ENCODE measurements at regions not wholly inside any gene's neighbourhood (a gene's known extent, or its start where the extent isn't known, plus 50 kb on each side); places are given as distances from the start of the nearest gene placed in this dataset.

DNA sequence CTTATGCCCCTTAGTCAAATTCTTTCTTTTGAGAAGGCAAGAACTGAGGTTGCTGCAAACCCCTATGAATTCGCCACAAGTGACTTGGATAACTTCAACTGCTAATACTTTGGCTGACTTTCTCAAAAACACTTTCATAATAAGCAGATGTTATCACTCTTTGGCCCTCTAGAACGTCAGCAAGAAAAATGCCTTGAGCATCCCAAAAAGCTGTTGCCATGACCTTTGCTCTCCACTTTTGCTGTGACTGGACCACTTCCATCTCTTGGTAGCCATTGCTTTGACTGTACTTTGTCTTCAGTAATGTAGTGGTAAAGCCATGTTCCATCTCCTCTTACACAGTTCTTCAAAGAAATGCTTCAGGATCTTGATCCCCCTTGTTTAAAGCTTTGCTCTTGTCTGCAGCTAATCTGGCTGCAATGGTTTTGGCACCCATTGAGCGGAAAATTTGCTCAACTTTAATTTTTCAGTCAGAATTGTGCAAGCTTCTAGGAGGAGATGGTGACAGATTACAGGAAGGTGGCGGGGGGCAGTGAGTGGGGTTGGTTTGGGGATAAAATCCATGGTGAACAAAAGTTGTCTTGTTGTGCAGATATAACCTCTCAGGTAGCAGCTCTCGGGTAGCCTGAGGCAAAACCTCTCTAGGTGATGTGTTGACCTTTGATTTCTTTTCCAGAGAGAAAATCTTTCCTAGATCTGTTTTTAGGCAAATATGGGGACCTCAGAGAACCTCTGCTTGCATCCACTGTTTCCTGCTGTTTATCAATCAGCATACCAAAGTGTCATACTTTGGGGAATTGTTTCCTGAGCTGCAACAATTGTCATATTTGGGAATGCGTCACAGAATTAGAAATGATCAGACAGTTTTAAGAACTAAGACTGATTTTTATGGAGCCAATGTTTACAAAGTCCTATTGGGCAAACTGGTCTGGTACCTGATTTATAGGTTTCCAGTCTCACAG is 83.6 kb downstream of the CCR1 start:
- CTCF ChIA-PET: interaction anchor here (0.5 to 1.5 kb wide), 3 partner anchors 9 to 1036 kb away, joined by 3 to 6 read pairs (median 4); no protein-coding TSS in a partner anchor
- peaks cover 13% of the 10 kb centered on the region for H3K4me1 Mint-ChIP-seq
- POLR2A ChIA-PET: no interaction called here
- no peak overlapping the region for H3K27ac Mint-ChIP-seq
- no peak overlapping the region for H3K4me3 Mint-ChIP-seq
- H3K27me3 Mint-ChIP-seq: peaks cover 69% of the 10 kb centered on the region
- H3K9me3 Mint-ChIP-seq: peaks cover 11% of the 10 kb centered on the region
- no peak for DNase-seq
- peaks cover 5% of the 10 kb centered on the region for H3K36me3 Mint-ChIP-seq (ENCODE audit: low read depth)

DNA sequence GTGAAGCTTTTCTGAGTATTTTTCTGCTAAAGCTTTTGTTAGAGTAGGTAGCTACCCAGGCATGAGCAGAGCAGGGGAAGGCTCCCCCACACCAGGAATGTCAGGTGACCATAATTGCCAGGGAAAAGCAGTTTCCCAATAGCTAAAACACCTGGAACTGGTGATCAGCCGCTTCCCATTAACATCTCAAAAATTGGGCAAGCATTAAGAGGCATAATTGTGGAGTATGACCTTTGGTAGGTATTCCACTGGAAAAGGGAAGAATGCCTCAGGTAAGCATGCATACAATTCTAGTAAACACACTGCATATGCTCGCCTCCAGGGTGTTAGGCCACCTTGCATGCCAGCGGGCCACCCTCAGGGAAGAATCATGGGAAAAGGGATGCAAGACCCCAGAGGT is 84.5 kb downstream of the CCR1 start:
- Mint-ChIP-seq H3K27ac (no peak overlapping the region), H3K4me3 (no peak overlapping the region)

DNA sequence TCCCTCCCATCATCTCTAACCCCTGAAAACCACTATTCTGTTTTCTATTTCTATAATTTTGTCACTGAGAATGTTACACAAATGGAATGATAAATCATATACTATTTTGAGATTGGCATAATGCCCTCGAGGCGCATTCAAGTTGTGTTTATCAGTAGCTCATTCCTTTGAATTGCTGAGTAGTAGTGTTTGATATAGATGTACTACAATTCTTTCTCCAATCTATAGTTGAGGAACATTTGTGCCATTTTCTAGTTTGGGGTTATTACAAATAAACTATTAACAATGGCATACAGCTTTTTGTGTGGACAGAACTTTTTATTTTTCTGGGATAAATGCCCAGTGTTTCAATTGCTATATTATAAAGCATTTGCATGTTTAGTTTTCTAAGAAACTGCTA is 86.0 kb downstream of the CCR1 start:
- peaks cover 62% of the 10 kb centered on the region for H3K27me3 Mint-ChIP-seq
- peaks cover 10% of the 10 kb centered on the region for H3K9me3 Mint-ChIP-seq
- ChIA-PET POLR2A (interaction anchor here (0.7 kb wide), 1 partner anchor 11 kb away, joined by 3 read pairs; no protein-coding TSS in a partner anchor), CTCF (interaction anchor here (0.9 to 1.1 kb wide), 3 partner anchors 12 to 155 kb away, joined by 3 to 5 read pairs (median 3); no protein-coding TSS in a partner anchor)
- no peak for DNase-seq
- peaks cover 6% of the 10 kb centered on the region for H3K36me3 Mint-ChIP-seq (ENCODE audit: low read depth)
- no peak overlapping the region for H3K4me3 Mint-ChIP-seq
- no peak overlapping the region for H3K27ac Mint-ChIP-seq
- peaks cover 3% of the 10 kb centered on the region for H3K4me1 Mint-ChIP-seq

More for the DNA sequence above, 84.5 kb downstream of the CCR1 start:
- ChIA-PET POLR2A (no interaction called here), CTCF (interaction anchor here (1.5 kb wide), 1 partner anchor 10 kb away, joined by 6 read pairs; no protein-coding TSS in a partner anchor)
- no peak for DNase-seq
- Mint-ChIP-seq H3K27me3 (peaks cover 70% of the 10 kb centered on the region), H3K36me3 (ENCODE audit: low read depth) (peaks cover 6% of the 10 kb centered on the region), H3K4me1 (peaks cover 4% of the 10 kb centered on the region), H3K9me3 (peaks cover 10% of the 10 kb centered on the region)

GRCh38 chr3:46120983-46121382 is 87.1 kb downstream of the CCR1 start:
- H3K27ac Mint-ChIP-seq: no peak overlapping the region
- ChIA-PET CTCF (interaction anchor here (1.8 kb wide), 1 partner anchor 248 kb away, joined by 5 read pairs; no protein-coding TSS in a partner anchor), POLR2A (no interaction called here)
- H3K4me1 Mint-ChIP-seq: peaks cover 3% of the 10 kb centered on the region
- H3K36me3 Mint-ChIP-seq (ENCODE audit: low read depth): peaks cover 4% of the 10 kb centered on the region
- no peak overlapping the region for H3K4me3 Mint-ChIP-seq
- peaks cover 9% of the 10 kb centered on the region for H3K9me3 Mint-ChIP-seq
- no peak for DNase-seq
- peaks cover 54% of the 10 kb centered on the region for H3K27me3 Mint-ChIP-seq

DNA sequence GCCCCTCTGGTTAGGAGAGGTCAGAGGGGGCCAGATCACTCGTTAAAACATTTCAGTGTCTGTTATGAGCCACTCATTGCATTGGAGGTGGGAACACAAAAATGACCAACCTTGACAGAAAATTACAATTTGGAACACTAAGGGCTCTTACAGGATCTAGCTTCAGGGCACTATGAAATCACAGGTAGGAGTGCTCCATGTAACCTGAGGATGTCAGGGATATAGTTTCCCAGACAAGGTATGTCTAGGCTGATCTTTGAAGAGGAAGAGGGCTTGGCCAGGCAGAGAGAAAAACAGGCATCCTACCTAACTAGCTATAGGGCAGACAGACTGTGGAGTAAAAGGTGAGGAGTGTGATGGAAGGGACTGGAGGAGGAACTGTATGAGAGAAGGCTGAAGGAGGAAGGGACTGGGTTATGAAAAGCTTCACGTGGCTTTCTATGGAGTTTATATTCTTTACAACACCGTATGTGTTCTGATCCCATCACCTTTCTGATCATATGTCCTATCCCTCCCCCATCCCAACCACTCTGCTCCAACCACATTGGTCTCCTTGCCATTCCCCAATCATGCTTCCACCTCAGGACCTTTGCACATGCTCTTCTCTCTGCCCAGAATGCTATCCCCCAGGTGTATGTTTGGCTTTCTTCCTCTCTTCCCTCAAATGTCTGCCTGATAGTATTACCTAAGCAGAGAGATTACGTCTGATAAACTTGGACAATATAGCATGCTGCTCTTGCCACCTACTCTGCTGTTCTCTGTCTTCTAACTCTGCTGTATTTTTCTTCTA is 88.2 kb downstream of the CCR1 start:
- ChIA-PET POLR2A (no interaction called here), CTCF (interaction anchor here (1.0 to 1.8 kb wide), 2 partner anchors 15 to 249 kb away, joined by 3 to 5 read pairs; no protein-coding TSS in a partner anchor)
- H3K27ac Mint-ChIP-seq: no peak overlapping the region
- H3K36me3 Mint-ChIP-seq (ENCODE audit: low read depth): peaks cover 4% of the 10 kb centered on the region
- H3K9me3 Mint-ChIP-seq: peaks cover 10% of the 10 kb centered on the region
- H3K4me1 Mint-ChIP-seq: peaks cover 3% of the 10 kb centered on the region
- H3K4me3 Mint-ChIP-seq: no peak overlapping the region
- DNase-seq: no peak
- peaks cover 47% of the 10 kb centered on the region for H3K27me3 Mint-ChIP-seq

DNA sequence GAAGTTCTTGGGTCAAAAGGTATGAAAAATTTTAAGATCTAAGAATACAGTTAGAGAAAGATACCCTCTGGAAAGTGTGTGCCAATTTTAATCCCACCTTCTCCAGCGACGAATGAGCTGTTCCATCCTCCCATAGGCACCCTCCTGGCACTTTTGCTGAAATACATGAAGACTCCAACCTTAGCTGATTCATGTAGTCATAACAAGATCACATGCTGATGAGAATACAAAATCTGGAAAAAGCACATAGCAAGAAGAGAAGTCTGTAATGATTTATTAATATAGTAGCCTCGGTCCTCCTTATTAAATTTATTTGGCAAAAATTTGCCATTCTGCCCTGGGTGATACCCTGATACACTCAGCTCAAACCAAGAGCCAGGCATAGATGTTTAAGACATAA is 88.9 kb downstream of the CCR1 start:
- H3K27ac Mint-ChIP-seq: no peak overlapping the region
- no peak for DNase-seq
- ChIA-PET CTCF (interaction anchor here (1.0 kb wide), 1 partner anchor 15 kb away, joined by 3 read pairs; no protein-coding TSS in a partner anchor), POLR2A (no interaction called here)
- peaks cover 6% of the 10 kb centered on the region for H3K4me1 Mint-ChIP-seq
- no peak overlapping the region for H3K4me3 Mint-ChIP-seq
- peaks cover 41% of the 10 kb centered on the region for H3K27me3 Mint-ChIP-seq
- peaks cover 4% of the 10 kb centered on the region for H3K36me3 Mint-ChIP-seq (ENCODE audit: low read depth)
- peaks cover 12% of the 10 kb centered on the region for H3K9me3 Mint-ChIP-seq

DNA sequence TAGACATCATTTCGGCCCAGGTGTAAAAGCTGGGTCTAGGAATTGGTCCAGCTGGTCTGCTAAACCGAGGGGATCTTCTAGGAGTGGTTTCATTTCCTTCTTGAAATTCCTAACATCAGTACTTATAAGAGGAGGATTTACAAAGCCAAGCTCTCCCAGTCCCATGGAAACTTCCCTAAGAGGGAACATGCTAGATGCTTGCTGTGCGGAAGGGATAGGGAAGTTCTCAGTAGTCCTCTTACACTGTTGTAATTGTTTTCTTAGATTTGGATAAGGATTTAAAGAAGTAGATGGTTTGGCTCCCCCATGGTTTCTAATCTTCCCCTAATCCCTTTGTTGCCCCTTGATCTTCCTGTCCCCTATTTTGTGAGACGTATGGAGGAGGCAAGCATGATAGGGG is 89.7 kb upstream of the XCR1 start:
- Mint-ChIP-seq H3K27me3 (peaks cover 26% of the 10 kb centered on the region), H3K4me3 (no peak overlapping the region), H3K4me1 (peaks cover 20% of the 10 kb centered on the region), H3K36me3 (ENCODE audit: low read depth) (peaks cover 13% of the 10 kb centered on the region), H3K27ac (no peak overlapping the region), H3K9me3 (peaks cover 24% of the 10 kb centered on the region)
- POLR2A ChIA-PET: no interaction called here
- DNase-seq: no peak
- CTCF ChIA-PET: interaction anchor here (0.7 to 1.2 kb wide), 2 partner anchors 11 to 39 kb away, joined by 3 read pairs; no protein-coding TSS in a partner anchor

DNA sequence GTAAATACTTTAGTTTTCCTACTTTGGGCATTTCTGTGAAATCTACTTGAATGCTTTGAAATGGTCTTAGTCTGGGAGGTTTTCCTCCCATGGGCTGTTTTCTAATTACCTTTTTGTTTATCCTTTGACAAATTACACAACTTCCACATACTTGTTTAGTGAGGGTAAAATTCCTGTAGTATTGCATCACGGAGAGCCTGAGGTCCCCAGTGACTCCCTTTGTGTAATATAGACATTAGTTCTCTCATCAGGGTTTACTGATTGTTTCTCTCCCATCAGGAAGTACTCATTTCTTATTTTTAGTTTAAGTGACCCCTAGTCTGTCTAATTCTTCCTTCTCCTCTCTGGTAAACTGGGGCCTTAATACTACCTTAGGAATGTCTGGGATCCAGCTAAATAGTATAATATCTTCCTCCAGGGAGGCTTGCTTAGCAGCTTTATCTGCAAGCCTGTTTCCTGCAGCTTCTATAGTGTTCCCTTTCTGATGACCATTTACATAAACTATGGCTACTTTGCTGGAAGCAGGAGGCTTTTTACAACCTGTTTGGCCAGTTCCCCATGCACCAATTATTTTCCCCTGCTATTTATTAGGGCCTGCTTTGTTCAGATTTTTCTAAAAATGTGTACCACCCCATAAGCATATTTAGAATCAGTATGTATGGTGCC is 87.2 kb upstream of the XCR1 start:
- H3K36me3 Mint-ChIP-seq (ENCODE audit: low read depth): peaks cover 17% of the 10 kb centered on the region
- peaks cover 28% of the 10 kb centered on the region for H3K9me3 Mint-ChIP-seq
- H3K27me3 Mint-ChIP-seq: peaks cover 8% of the 10 kb centered on the region
- H3K27ac Mint-ChIP-seq: no peak overlapping the region
- POLR2A ChIA-PET: no interaction called here
- CTCF ChIA-PET: interaction anchor here (1.0 to 1.7 kb wide), 4 partner anchors 14 to 255 kb away, joined by 3 to 7 read pairs (median 4); no protein-coding TSS in a partner anchor
- DNase-seq: no peak
- peaks cover 43% of the 10 kb centered on the region for H3K4me1 Mint-ChIP-seq
- H3K4me3 Mint-ChIP-seq: no peak overlapping the region

- H3K4me3 Mint-ChIP-seq: no peak overlapping the region
Observed at GRCh38 chr3:46113608-46114007, 86.3 kb upstream of the XCR1 start.

DNA sequence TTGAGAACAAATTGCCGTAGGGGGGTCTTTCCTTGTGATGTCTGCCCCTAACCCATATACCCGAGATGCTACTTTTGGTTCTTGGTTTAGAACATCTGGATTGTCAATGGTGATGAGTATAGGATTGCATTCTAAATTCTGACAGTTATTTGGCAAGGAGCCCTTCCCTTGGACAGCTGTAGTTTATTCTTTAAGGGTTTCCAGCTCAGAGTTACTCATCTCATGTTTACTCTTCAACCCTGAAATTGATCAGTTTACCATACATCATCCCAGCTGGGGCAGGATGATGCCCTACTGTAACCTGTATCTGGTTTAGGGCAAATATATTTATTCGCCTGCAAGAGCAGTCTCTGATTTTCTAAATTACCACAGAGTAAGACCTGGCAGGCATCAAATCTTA is 85.7 kb upstream of the XCR1 start:
- H3K36me3 Mint-ChIP-seq (ENCODE audit: low read depth): peaks cover 23% of the 10 kb centered on the region
- H3K27me3 Mint-ChIP-seq: peaks cover 9% of the 10 kb centered on the region
- H3K4me3 Mint-ChIP-seq: no peak overlapping the region
- no peak for DNase-seq
- H3K27ac Mint-ChIP-seq: no peak overlapping the region
- peaks cover 28% of the 10 kb centered on the region for H3K9me3 Mint-ChIP-seq
- CTCF ChIA-PET: interaction anchor here (0.7 to 1.7 kb wide), 7 partner anchors 13 to 260 kb away, joined by 3 to 7 read pairs (median 3); no protein-coding TSS in a partner anchor
- H3K4me1 Mint-ChIP-seq: peaks cover 57% of the 10 kb centered on the region
- POLR2A ChIA-PET: no interaction called here

More at GRCh38 chr3:46113608-46114007, 86.3 kb upstream of the XCR1 start:
- Mint-ChIP-seq H3K36me3 (ENCODE audit: low read depth) (peaks cover 20% of the 10 kb centered on the region), H3K27ac (no peak overlapping the region), H3K27me3 (peaks cover 5% of the 10 kb centered on the region), H3K9me3 (peaks cover 28% of the 10 kb centered on the region), H3K4me1 (peaks cover 51% of the 10 kb centered on the region)
- no peak for DNase-seq
- POLR2A ChIA-PET: no interaction called here
- CTCF ChIA-PET: interaction anchor here (0.7 to 1.7 kb wide), 7 partner anchors 13 to 259 kb away, joined by 3 to 7 read pairs (median 3); no protein-coding TSS in a partner anchor

DNA sequence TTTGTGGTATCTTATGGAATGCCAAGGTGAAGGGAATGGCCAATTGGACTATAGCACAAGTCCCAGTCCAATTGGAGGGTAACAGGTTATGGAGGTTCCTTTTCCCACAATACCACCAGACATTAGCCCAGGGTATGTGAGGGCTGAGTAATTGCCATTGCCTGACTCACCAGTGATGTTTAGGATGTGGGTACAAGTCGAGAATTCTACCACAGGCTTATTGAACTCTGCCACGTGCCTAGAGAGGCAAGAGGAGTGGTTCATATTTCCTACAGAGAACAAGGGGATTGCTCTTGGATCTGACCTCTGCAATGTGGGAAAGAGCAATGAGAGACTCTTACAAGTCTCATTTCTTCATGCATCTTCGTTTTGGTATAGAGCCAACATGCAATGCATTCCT is 85.0 kb upstream of the XCR1 start:
- POLR2A ChIA-PET: no interaction called here

More for the DNA sequence above, 85.0 kb upstream of the XCR1 start:
- CTCF ChIA-PET: interaction anchor here (1.6 kb wide), 1 partner anchor 101 kb away, joined by 5 read pairs; no protein-coding TSS in a partner anchor
- no peak for DNase-seq
- Mint-ChIP-seq H3K4me1 (peaks cover 64% of the 10 kb centered on the region), H3K27ac (peak overlapping the region; percentile 2), H3K27me3 (peaks cover 16% of the 10 kb centered on the region), H3K36me3 (ENCODE audit: low read depth) (peaks cover 23% of the 10 kb centered on the region), H3K9me3 (peaks cover 28% of the 10 kb centered on the region), H3K4me3 (no peak overlapping the region)

Data from activated CD4-positive, alpha-beta T cell treated with anti-CD3 and anti-CD28 coated beads, Interleukin-2, amount 10 ng/mL, durations not matched to agents 7 days and 5 days (primary cell).